H1 (cell line): ENCODE measurements at regions not wholly inside any gene's neighbourhood (a gene's known extent, or its start where the extent isn't known, plus 50 kb on each side); places are given as distances from the start of the nearest gene placed in this dataset.

Experiments
- BRCA1 ChIP-seq: IDR thresholded peaks from 2 replicates; pipeline ENCODE4 v1.6.1; 2012; ENCODE audit warnings: low read depth, low read length, improper control_type of control experiment
- CHD7 ChIP-seq: fragments of 300-600 bp; sonication (generic); IDR thresholded peaks from 2 replicates; pipeline ENCODE4 v1.7.1; 2012; ENCODE audit warnings: low read length, moderate library complexity, mild to moderate bottlenecking, inconsistent platforms; ENCODE audit not compliant: insufficient replicate concordance
- EZH2 ChIP-seq: fragments of 200-600 bp; sonication (generic); IDR thresholded peaks from 2 replicates; pipeline ENCODE4 v1.7.1; 2012; ENCODE audit warnings: low read depth, mild to moderate bottlenecking, moderate library complexity, low read length, inconsistent platforms; ENCODE audit not compliant: severe bottlenecking

- TF ChIP-seq CHD7 (no peak), EZH2 (no peak), BRCA1 (no peak)
Measured at GRCh38 chr6:21538186-21538798, 55.3 kb upstream of the SOX4 start (continued).
